ENCODE measurements at regions not wholly inside any gene's neighbourhood (a gene's known extent, or its start where the extent isn't known, plus 50 kb on each side); places are given as distances from the start of the nearest gene placed in this dataset.

- no peaks in the 10 kb centered on the region for H3K27me3 ChIP-seq (ENCODE audit: insufficient read depth, low read depth, low read length)
- H2AFZ ChIP-seq (ENCODE audit: low read depth, low read length), result no peak overlapping the region
- H3K4me3 ChIP-seq (ENCODE audit: low read length), result no peak overlapping the region
- no peaks in the 10 kb centered on the region for H3K9me2 ChIP-seq (ENCODE audit: insufficient read depth, low read length)
- TF ChIP-seq POLR2AphosphoS5 (IDR thresholded peaks at IDR 0.05), result no peak
- TF ChIP-seq EZH2 (IDR thresholded peaks at IDR 0.05; ENCODE audit: borderline replicate concordance, insufficient read depth, low read length, poor library complexity, severe bottlenecking), result no peak
- no peak for TF ChIP-seq REST (IDR thresholded peaks at IDR 0.05; ENCODE audit: borderline replicate concordance)
- no peak for TF ChIP-seq SMC3 (conservative IDR thresholded peaks at IDR 0.05; ENCODE audit: poor library complexity)
- TF ChIP-seq MXI1 (conservative IDR thresholded peaks at IDR 0.05; ENCODE audit: poor library complexity, severe bottlenecking), result no peak
- TF ChIP-seq RAD21 (conservative IDR thresholded peaks at IDR 0.05), result no peak
- TF ChIP-seq EP300 (conservative IDR thresholded peaks at IDR 0.05; ENCODE audit: poor library complexity, severe bottlenecking), result no peak
- TF ChIP-seq CTCF (IDR thresholded peaks at IDR 0.05; ENCODE audit: poor library complexity, severe bottlenecking), result no peak
- TF ChIP-seq TAF1 (IDR thresholded peaks at IDR 0.05; ENCODE audit: low read depth), result no peak
- no peak overlapping the region for H3K9ac ChIP-seq (ENCODE audit: low read length)
- H3K36me3 ChIP-seq (ENCODE audit: insufficient read depth, low read length), result no peaks in the 10 kb centered on the region
- H3F3A ChIP-seq (ENCODE audit: insufficient read depth, low read length, poor library complexity, severe bottlenecking), result no peaks in the 10 kb centered on the region
- H3K79me2 ChIP-seq (replicated peaks; ENCODE audit: insufficient read depth, low read length), result no peaks in the 10 kb centered on the region
- H4K20me1 ChIP-seq (ENCODE audit: insufficient read depth), result no peaks in the 10 kb centered on the region
- no peak overlapping the region for H3K27ac ChIP-seq (ENCODE audit: low read length)
- no peaks in the 10 kb centered on the region for H3K9me3 ChIP-seq (ENCODE audit: low read length)
- no peak overlapping the region for H3K4me2 ChIP-seq (ENCODE audit: low read length)
Observed at GRCh38 chr4:183807420-183808096, 97.5 kb upstream of the STOX2 start.

GRCh38 chr4:183808097-183808456 lies 97.0 kb upstream of the STOX2 start:
- Histone ChIP-seq H3K9ac (ENCODE audit: low read length) (no peak overlapping the region), H3K9me3 (ENCODE audit: low read length) (no peaks in the 10 kb centered on the region), H3K27ac (ENCODE audit: low read length) (no peak overlapping the region), H3K79me2 (replicated peaks; ENCODE audit: insufficient read depth, low read length) (no peaks in the 10 kb centered on the region), H3K36me3 (ENCODE audit: insufficient read depth, low read length) (no peaks in the 10 kb centered on the region), H3K9me2 (ENCODE audit: insufficient read depth, low read length) (no peaks in the 10 kb centered on the region), H3K27me3 (ENCODE audit: insufficient read depth, low read depth, low read length) (no peaks in the 10 kb centered on the region), H3F3A (ENCODE audit: insufficient read depth, low read length, poor library complexity, severe bottlenecking) (no peaks in the 10 kb centered on the region), H3K4me3 (ENCODE audit: low read length) (no peak overlapping the region), H2AFZ (ENCODE audit: low read depth, low read length) (no peak overlapping the region), H3K4me2 (ENCODE audit: low read length) (no peak overlapping the region), H4K20me1 (ENCODE audit: insufficient read depth) (no peaks in the 10 kb centered on the region)
- TF ChIP-seq POLR2AphosphoS5 (IDR thresholded peaks at IDR 0.05) (no peak), REST (IDR thresholded peaks at IDR 0.05; ENCODE audit: borderline replicate concordance) (no peak), RAD21 (conservative IDR thresholded peaks at IDR 0.05) (no peak), EZH2 (IDR thresholded peaks at IDR 0.05; ENCODE audit: borderline replicate concordance, insufficient read depth, low read length, poor library complexity, severe bottlenecking) (no peak), EP300 (conservative IDR thresholded peaks at IDR 0.05; ENCODE audit: poor library complexity, severe bottlenecking) (no peak), MXI1 (conservative IDR thresholded peaks at IDR 0.05; ENCODE audit: poor library complexity, severe bottlenecking) (no peak), CTCF (IDR thresholded peaks at IDR 0.05; ENCODE audit: poor library complexity, severe bottlenecking) (no peak), SMC3 (conservative IDR thresholded peaks at IDR 0.05; ENCODE audit: poor library complexity) (no peak), TAF1 (IDR thresholded peaks at IDR 0.05; ENCODE audit: low read depth) (no peak)

All from neural cell (in vitro differentiated cells).